ENCODE measurements at regions not wholly inside any gene's neighbourhood (a gene's known extent, or its start where the extent isn't known, plus 50 kb on each side); places are given as distances from the start of the nearest gene placed in this dataset.

DNA sequence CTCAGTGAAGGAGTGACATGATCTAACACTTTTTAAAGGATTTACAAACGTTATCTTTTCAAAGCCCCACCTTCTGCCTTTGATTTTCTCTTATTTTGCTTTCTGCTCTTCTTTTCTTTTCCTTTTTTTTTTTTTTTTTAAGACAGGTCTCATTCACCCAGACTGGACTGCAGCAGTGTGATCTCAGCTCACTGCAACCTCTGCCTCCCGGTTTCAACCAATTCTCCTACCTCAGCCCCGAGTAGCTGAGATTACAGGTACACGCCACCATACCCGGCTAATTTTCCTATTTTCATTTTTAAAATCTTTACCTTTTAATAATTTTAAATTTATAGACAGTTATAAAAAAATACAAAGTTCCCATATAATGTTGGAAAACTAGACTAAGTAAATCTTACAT, 63.7 kb upstream of the RPS13 start:
- no peak for TF ChIP-seq POLR2AphosphoS5 (IDR thresholded peaks at IDR 0.05; ENCODE audit: low read depth, low read length)
- no peak for TF ChIP-seq CTCF (IDR thresholded peaks at IDR 0.05)
- TF ChIP-seq, protein P1, sequence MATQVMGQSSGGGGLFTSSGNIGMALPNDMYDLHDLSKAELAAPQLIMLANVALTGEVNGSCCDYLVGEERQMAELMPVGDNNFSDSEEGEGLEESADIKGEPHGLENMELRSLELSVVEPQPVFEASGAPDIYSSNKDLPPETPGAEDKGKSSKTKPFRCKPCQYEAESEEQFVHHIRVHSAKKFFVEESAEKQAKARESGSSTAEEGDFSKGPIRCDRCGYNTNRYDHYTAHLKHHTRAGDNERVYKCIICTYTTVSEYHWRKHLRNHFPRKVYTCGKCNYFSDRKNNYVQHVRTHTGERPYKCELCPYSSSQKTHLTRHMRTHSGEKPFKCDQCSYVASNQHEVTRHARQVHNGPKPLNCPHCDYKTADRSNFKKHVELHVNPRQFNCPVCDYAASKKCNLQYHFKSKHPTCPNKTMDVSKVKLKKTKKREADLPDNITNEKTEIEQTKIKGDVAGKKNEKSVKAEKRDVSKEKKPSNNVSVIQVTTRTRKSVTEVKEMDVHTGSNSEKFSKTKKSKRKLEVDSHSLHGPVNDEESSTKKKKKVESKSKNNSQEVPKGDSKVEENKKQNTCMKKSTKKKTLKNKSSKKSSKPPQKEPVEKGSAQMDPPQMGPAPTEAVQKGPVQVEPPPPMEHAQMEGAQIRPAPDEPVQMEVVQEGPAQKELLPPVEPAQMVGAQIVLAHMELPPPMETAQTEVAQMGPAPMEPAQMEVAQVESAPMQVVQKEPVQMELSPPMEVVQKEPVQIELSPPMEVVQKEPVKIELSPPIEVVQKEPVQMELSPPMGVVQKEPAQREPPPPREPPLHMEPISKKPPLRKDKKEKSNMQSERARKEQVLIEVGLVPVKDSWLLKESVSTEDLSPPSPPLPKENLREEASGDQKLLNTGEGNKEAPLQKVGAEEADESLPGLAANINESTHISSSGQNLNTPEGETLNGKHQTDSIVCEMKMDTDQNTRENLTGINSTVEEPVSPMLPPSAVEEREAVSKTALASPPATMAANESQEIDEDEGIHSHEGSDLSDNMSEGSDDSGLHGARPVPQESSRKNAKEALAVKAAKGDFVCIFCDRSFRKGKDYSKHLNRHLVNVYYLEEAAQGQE (IDR thresholded peaks at IDR 0.05; ENCODE audit: insufficient read depth in 1 of 2, low read depth in 2 of 2, low read length in 1 of 2) = no peak
- no peak for TF ChIP-seq TCF7L2 (IDR thresholded peaks at IDR 0.05; ENCODE audit: low read depth, low read length)
- TF ChIP-seq SIN3A (IDR thresholded peaks at IDR 0.05; ENCODE audit: borderline replicate concordance, insufficient read depth, low read depth, low read length) = no peak
- H3K36me3 ChIP-seq (ENCODE audit: control insufficient read depth, insufficient read depth, low read length) = no peaks in the 10 kb centered on the region
- intact Hi-C loops (cut with micrococcal nuclease; ENCODE audit: unreplicated experiment) (no loop called here), in situ Hi-C loops (cut with HindIII; ENCODE audit: low pct_unique_long_range_greater_than_20kb, low sequenced_read_pairs) (no loop called here)
- H3K27me3 ChIP-seq (ENCODE audit: control insufficient read depth, insufficient read depth, low read length) = no peaks in the 10 kb centered on the region
- H3K9me3 ChIP-seq (ENCODE audit: control insufficient read depth, insufficient read depth, low read depth, low read length) = no peaks in the 10 kb centered on the region
- ChIA-PET CTCF (no interaction called here), POLR2A (interaction anchor here (0.6 kb wide), 1 partner anchor 69 kb away, joined by 6 read pairs; no protein-coding TSS in a partner anchor)
- no peak overlapping the region for H3K27ac ChIP-seq (ENCODE audit: low read length)
- no peak overlapping the region for H3K4me3 ChIP-seq (ENCODE audit: low read depth in 2 of 2, low read length in 2 of 2)
- H3K4me1 ChIP-seq (ENCODE audit: control insufficient read depth, insufficient read depth, low read length) = no peaks in the 10 kb centered on the region
- ATAC-seq = no peak
- no TSS peak for BruUV-seq (replicated peaks)
- DNase-seq (ENCODE audit: low read depth, low spot score) = no peak

DNA sequence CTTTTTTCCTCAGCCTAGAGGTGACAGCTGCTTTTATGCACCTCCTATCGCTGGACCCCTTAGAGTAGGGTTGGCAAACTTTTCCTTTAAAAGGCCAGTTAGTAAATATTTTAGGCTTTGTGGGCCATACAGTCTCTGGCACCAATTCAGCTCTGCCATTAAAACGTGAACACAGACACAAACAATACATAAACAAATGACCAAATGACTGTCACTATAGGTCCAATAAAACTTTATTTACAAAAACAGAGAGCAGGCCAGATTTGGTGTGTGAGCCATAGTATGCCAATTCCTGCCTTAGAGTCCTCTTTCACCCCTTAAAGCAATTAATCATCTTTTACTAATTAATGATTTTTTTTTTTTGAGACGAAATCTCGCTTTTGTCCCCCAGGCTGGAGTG, 61.1 kb upstream of the RPS13 start:
- no peak for TF ChIP-seq TCF7L2 (IDR thresholded peaks at IDR 0.05; ENCODE audit: low read depth, low read length)
- no peak for TF ChIP-seq CTCF (IDR thresholded peaks at IDR 0.05)
- no peak for TF ChIP-seq POLR2AphosphoS5 (IDR thresholded peaks at IDR 0.05; ENCODE audit: low read depth, low read length)
- TF ChIP-seq, protein P1 (IDR thresholded peaks at IDR 0.05; ENCODE audit: insufficient read depth in 1 of 2, low read depth in 2 of 2, low read length in 1 of 2) = no peak
- no peak for TF ChIP-seq SIN3A (IDR thresholded peaks at IDR 0.05; ENCODE audit: borderline replicate concordance, insufficient read depth, low read depth, low read length)
- in situ Hi-C loops (cut with HindIII; ENCODE audit: low pct_unique_long_range_greater_than_20kb, low sequenced_read_pairs) = no loop called here
- CTCF ChIA-PET = no interaction called here

More for the DNA sequence above, 61.1 kb upstream of the RPS13 start:
- H3K9me3 ChIP-seq (ENCODE audit: control insufficient read depth, insufficient read depth, low read depth, low read length) = no peaks in the 10 kb centered on the region
- ATAC-seq = no peak
- H3K27me3 ChIP-seq (ENCODE audit: control insufficient read depth, insufficient read depth, low read length) = no peaks in the 10 kb centered on the region
- BruUV-seq (replicated peaks) = no TSS peak
- H3K27ac ChIP-seq (ENCODE audit: low read length) = no peak overlapping the region
- H3K4me1 ChIP-seq (ENCODE audit: control insufficient read depth, insufficient read depth, low read length) = no peaks in the 10 kb centered on the region
- H3K4me3 ChIP-seq (ENCODE audit: low read depth in 2 of 2, low read length in 2 of 2) = no peak overlapping the region
- intact Hi-C loops (cut with micrococcal nuclease; ENCODE audit: unreplicated experiment) = no loop called here
- no peak for DNase-seq (ENCODE audit: low read depth, low spot score)
- POLR2A ChIA-PET = no interaction called here
- H3K36me3 ChIP-seq (ENCODE audit: control insufficient read depth, insufficient read depth, low read length) = no peaks in the 10 kb centered on the region
